ENCODE measurements at regions not wholly inside any gene's neighbourhood (a gene's known extent, or its start where the extent isn't known, plus 50 kb on each side); places are given as distances from the start of the nearest gene placed in this dataset.

- TF ChIP-seq, protein P1, sequence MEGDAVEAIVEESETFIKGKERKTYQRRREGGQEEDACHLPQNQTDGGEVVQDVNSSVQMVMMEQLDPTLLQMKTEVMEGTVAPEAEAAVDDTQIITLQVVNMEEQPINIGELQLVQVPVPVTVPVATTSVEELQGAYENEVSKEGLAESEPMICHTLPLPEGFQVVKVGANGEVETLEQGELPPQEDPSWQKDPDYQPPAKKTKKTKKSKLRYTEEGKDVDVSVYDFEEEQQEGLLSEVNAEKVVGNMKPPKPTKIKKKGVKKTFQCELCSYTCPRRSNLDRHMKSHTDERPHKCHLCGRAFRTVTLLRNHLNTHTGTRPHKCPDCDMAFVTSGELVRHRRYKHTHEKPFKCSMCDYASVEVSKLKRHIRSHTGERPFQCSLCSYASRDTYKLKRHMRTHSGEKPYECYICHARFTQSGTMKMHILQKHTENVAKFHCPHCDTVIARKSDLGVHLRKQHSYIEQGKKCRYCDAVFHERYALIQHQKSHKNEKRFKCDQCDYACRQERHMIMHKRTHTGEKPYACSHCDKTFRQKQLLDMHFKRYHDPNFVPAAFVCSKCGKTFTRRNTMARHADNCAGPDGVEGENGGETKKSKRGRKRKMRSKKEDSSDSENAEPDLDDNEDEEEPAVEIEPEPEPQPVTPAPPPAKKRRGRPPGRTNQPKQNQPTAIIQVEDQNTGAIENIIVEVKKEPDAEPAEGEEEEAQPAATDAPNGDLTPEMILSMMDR (IDR thresholded peaks at IDR 0.05; ENCODE audit: insufficient read depth, low read length): no peak
- TF ChIP-seq POLR2AphosphoS5 (IDR thresholded peaks at IDR 0.05; ENCODE audit: low read depth) (no peak), SPI1 (IDR thresholded peaks at IDR 0.05; ENCODE audit: borderline replicate concordance, low read depth) (no peak), GABPA (IDR thresholded peaks at IDR 0.05; ENCODE audit: low read depth) (no peak)
- TF ChIP-seq, protein P2, sequence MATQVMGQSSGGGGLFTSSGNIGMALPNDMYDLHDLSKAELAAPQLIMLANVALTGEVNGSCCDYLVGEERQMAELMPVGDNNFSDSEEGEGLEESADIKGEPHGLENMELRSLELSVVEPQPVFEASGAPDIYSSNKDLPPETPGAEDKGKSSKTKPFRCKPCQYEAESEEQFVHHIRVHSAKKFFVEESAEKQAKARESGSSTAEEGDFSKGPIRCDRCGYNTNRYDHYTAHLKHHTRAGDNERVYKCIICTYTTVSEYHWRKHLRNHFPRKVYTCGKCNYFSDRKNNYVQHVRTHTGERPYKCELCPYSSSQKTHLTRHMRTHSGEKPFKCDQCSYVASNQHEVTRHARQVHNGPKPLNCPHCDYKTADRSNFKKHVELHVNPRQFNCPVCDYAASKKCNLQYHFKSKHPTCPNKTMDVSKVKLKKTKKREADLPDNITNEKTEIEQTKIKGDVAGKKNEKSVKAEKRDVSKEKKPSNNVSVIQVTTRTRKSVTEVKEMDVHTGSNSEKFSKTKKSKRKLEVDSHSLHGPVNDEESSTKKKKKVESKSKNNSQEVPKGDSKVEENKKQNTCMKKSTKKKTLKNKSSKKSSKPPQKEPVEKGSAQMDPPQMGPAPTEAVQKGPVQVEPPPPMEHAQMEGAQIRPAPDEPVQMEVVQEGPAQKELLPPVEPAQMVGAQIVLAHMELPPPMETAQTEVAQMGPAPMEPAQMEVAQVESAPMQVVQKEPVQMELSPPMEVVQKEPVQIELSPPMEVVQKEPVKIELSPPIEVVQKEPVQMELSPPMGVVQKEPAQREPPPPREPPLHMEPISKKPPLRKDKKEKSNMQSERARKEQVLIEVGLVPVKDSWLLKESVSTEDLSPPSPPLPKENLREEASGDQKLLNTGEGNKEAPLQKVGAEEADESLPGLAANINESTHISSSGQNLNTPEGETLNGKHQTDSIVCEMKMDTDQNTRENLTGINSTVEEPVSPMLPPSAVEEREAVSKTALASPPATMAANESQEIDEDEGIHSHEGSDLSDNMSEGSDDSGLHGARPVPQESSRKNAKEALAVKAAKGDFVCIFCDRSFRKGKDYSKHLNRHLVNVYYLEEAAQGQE (IDR thresholded peaks at IDR 0.05; ENCODE audit: insufficient replicate concordance, low read depth): no peak
- no peaks in the 10 kb centered on the region for H3K27me3 ChIP-seq (ENCODE audit: insufficient read depth, poor library complexity, severe bottlenecking)
- no peak overlapping the region for H3K27ac ChIP-seq (replicated peaks)
- no peak overlapping the region for H3K4me3 ChIP-seq (replicated peaks; ENCODE audit: insufficient read depth, low read length)
- no peak for DNase-seq (ENCODE audit: low read depth in 1 of 2, low spot score in 1 of 2)
These were observed 286.7 kb downstream of the NFIB start for GRCh38 chr9:14027116-14027800.

GRCh38 chr9:14025741-14026140 is 288.2 kb downstream of the NFIB start:
- Histone ChIP-seq H3K27ac (replicated peaks) (no peak overlapping the region), H3K4me3 (replicated peaks; ENCODE audit: insufficient read depth, low read length) (no peak overlapping the region), H3K27me3 (ENCODE audit: insufficient read depth, poor library complexity, severe bottlenecking) (no peaks in the 10 kb centered on the region)
- no peak for DNase-seq (ENCODE audit: low read depth in 1 of 2, low spot score in 1 of 2)
- TF ChIP-seq GABPA (IDR thresholded peaks at IDR 0.05; ENCODE audit: low read depth) (no peak), SPI1 (IDR thresholded peaks at IDR 0.05; ENCODE audit: borderline replicate concordance, low read depth) (no peak), POLR2AphosphoS5 (IDR thresholded peaks at IDR 0.05; ENCODE audit: low read depth) (no peak)
- TF ChIP-seq, protein P2 (IDR thresholded peaks at IDR 0.05; ENCODE audit: insufficient replicate concordance, low read depth): no peak
- TF ChIP-seq, protein P1 (IDR thresholded peaks at IDR 0.05; ENCODE audit: insufficient read depth, low read length): no peak

DNA sequence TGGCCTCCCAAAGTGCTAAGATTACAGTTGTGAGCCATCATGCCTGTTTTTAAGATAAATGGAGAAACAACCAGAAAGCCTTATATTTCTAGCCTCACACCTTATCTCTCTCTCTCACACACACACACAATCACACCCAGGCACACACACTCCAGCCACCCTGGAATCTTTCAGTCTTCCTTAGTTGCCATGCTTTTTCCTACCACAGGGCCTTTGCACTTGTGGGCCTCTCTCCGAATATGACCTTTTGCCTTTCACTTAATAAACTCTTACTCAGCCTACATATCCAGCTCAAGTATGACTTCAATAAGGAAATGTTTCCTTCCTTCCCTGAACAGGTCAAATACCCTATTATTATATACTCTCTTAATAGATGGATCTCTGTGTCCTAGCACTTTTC is 290.7 kb downstream of the NFIB start:
- no peak overlapping the region for H3K27ac ChIP-seq (replicated peaks)
- TF ChIP-seq, protein P1 (IDR thresholded peaks at IDR 0.05; ENCODE audit: insufficient read depth, low read length): no peak
- TF ChIP-seq GABPA (IDR thresholded peaks at IDR 0.05; ENCODE audit: low read depth) (no peak), SPI1 (IDR thresholded peaks at IDR 0.05; ENCODE audit: borderline replicate concordance, low read depth) (no peak), POLR2AphosphoS5 (IDR thresholded peaks at IDR 0.05; ENCODE audit: low read depth) (no peak)
- TF ChIP-seq, protein P2 (IDR thresholded peaks at IDR 0.05; ENCODE audit: insufficient replicate concordance, low read depth): no peak
- H3K27me3 ChIP-seq (ENCODE audit: insufficient read depth, poor library complexity, severe bottlenecking): no peaks in the 10 kb centered on the region
- no peak for DNase-seq (ENCODE audit: low read depth in 1 of 2, low spot score in 1 of 2)
- H3K4me3 ChIP-seq (replicated peaks; ENCODE audit: insufficient read depth, low read length): no peak overlapping the region
